ENCODE measurements at regions not wholly inside any gene's neighbourhood (a gene's known extent, or its start where the extent isn't known, plus 50 kb on each side); places are given as distances from the start of the nearest gene placed in this dataset.
A peak's percentile ranks its signal among the peaks of the same experiment; 100 is the strongest.

DNA sequence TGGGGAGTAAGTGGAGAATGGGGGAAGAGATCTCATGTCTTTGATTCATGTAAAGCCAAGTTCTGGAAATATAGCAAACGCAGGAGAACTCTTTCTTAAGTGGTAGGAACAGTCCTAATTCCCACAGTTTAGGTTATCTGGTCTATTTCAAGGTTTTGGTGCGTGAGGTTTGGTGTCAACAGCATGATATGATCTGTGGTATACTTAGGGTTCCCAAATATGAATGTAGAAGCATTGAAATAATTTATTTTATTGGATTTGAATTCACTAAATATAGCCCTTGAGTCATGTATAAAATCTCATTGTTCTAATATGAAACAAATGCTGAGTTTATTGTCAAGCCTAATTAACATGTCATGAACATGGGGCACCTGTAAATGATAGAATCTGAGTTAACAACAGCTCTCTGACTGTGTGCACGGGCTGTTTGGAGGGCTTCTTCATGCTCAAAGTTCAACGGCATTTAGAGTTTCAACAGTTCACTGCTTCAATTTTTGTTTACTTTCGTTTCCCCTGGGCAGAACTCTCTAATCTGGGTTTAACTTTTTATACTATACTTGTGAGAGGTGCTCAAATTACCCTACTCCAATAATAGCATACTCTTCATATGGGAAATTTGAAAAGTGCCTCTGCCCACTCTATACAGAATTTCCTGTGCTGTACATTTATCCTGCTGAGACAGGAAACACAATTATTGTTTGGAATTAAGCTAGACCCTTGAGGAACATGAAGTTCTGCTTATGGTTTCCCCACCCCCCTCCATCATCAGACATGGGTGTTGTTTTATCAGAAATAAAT is 236.3 kb upstream of the ZNF217 start:
- ATAC-seq: peak; percentile 54
- Mint-ChIP-seq H3K27me3 (no peaks in the 10 kb centered on the region), H3K36me3 (ENCODE audit: low read depth) (peaks cover 4% of the 10 kb centered on the region), H3K4me3 (peak overlapping the region; percentile 71), H3K9me3 (peaks cover 6% of the 10 kb centered on the region), H3K27ac (peak overlapping the region; percentile 96), H3K4me1 (ENCODE audit: low read depth) (peaks cover 53% of the 10 kb centered on the region)
- peak; percentile 39 for DNase-seq
- CTCF ChIA-PET: interaction anchor here (0.9 to 1.2 kb wide), 2 partner anchors 10 to 100 kb away, joined by 3 read pairs; no protein-coding TSS in a partner anchor
- TF ChIP-seq, protein P1, sequence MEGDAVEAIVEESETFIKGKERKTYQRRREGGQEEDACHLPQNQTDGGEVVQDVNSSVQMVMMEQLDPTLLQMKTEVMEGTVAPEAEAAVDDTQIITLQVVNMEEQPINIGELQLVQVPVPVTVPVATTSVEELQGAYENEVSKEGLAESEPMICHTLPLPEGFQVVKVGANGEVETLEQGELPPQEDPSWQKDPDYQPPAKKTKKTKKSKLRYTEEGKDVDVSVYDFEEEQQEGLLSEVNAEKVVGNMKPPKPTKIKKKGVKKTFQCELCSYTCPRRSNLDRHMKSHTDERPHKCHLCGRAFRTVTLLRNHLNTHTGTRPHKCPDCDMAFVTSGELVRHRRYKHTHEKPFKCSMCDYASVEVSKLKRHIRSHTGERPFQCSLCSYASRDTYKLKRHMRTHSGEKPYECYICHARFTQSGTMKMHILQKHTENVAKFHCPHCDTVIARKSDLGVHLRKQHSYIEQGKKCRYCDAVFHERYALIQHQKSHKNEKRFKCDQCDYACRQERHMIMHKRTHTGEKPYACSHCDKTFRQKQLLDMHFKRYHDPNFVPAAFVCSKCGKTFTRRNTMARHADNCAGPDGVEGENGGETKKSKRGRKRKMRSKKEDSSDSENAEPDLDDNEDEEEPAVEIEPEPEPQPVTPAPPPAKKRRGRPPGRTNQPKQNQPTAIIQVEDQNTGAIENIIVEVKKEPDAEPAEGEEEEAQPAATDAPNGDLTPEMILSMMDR (IDR thresholded peaks at IDR 0.05): no peak
- POLR2A ChIA-PET: no interaction called here
- intact Hi-C loops (cut with micrococcal nuclease): loop anchor here (5.0 kb wide), 1 partner anchor 78 kb away; no protein-coding TSS in a partner anchor

DNA sequence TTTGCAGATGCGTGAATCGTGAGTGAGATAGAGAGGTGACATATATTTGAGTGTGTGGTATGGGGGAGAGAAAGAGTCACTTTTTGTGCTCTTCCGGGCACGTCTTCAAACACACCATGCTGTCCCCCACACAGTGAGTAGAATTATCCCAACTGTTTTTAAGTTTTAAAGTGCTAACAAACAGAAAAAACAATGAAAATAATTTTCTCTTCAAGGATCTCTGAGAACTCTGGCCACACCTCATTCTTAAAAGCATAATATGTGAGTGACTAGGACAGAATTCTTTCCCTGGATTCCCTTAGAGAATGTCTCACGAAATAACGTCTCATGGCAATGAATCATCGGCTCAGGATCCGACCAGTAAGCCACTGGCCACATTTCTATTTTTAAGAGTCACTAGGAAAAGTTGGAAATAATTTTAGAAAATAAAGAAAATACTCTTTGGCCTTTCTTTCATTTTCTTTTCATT is 235.7 kb upstream of the ZNF217 start:
- Mint-ChIP-seq H3K27me3 (no peaks in the 10 kb centered on the region), H3K36me3 (ENCODE audit: low read depth) (peaks cover 4% of the 10 kb centered on the region), H3K9me3 (peaks cover 6% of the 10 kb centered on the region), H3K4me3 (peak overlapping the region; percentile 71), H3K27ac (peak overlapping the region; percentile 96), H3K4me1 (ENCODE audit: low read depth) (peaks cover 47% of the 10 kb centered on the region)
- DNase-seq (no peak), ATAC-seq (peak; percentile 83)
- TF ChIP-seq, protein P1 (IDR thresholded peaks at IDR 0.05): no peak
- intact Hi-C loops (cut with micrococcal nuclease): no loop called here
- CTCF ChIA-PET: interaction anchor here (1.3 kb wide), 1 partner anchor 106 kb away, joined by 3 read pairs; no protein-coding TSS in a partner anchor
- POLR2A ChIA-PET: no interaction called here

DNA sequence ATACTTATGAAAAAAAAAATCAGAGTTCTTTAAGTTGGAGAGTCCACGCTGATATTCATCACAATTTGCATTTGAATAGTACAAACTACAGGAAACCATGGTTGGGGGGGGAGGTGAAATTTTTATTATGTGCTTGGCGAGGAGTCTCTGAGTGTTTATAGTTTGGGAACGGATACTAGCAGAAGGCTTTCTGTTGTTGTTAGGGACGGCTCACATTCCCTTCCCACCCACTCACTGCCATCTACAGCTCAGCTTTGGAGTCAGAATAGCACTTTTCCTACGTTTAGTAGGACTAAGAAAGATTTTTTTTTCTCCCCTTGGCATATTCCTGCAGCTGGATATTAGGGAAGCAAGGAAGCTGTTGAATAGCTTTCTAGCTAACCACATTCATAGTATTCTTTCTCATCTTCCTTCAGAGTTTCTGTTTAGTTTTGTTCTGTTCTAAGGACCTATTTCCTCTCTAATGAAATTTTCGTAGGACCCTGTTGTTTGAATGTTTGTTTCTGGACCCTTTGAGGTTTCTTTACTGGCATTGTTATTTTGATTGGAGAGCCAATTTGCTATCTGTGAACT is 235.1 kb upstream of the ZNF217 start:
- peak overlapping the region; percentile 71 for H3K4me3 Mint-ChIP-seq
- ChIA-PET CTCF (interaction anchor here (1.0 to 2.0 kb wide), 4 partner anchors 11 to 107 kb away, joined by 3 to 5 read pairs (median 3); no protein-coding TSS in a partner anchor), POLR2A (interaction anchor here (0.5 kb wide), 1 partner anchor 38 kb away, joined by 4 read pairs; no protein-coding TSS in a partner anchor)
- H3K27me3 Mint-ChIP-seq: no peaks in the 10 kb centered on the region
- peaks cover 42% of the 10 kb centered on the region for H3K4me1 Mint-ChIP-seq (ENCODE audit: low read depth)
- peaks cover 4% of the 10 kb centered on the region for H3K36me3 Mint-ChIP-seq (ENCODE audit: low read depth)
- no peak for ATAC-seq
- peak overlapping the region; percentile 96 for H3K27ac Mint-ChIP-seq
- TF ChIP-seq, protein P1 (IDR thresholded peaks at IDR 0.05): no peak
- H3K9me3 Mint-ChIP-seq: peaks cover 6% of the 10 kb centered on the region
- no peak for DNase-seq
- intact Hi-C loops (cut with micrococcal nuclease): no loop called here

DNA sequence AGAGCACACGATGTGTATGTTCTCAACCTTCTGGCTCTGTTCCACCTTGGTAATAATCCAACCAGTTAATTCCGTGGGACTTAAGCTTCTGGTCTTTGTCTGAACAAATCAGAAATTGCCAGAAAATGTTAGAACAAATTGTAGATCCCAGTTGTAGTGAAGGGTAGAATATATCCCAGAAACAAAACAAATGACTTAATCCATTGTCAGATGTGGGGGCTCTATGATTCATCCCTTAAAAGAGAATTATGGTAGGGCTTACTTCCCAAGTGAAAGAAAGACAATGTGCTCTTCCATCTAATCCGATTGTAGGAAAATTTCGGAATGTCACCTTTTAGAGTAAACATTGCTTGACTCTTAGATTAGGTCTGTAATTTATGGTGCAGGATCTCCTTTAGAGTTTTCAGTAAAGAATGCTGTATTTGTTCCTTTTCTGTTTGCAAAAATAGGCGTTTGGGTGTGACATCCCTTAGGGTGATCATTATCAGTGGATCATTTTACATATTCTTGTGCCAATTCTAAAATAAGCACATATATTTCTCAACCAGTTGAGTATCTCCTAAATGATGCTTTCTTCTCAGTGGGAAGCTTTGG is 234.5 kb upstream of the ZNF217 start:
- H3K9me3 Mint-ChIP-seq: peaks cover 6% of the 10 kb centered on the region
- H3K4me3 Mint-ChIP-seq: peak overlapping the region; percentile 71
- no peaks in the 10 kb centered on the region for H3K27me3 Mint-ChIP-seq
- H3K4me1 Mint-ChIP-seq (ENCODE audit: low read depth): peaks cover 37% of the 10 kb centered on the region
- peaks cover 4% of the 10 kb centered on the region for H3K36me3 Mint-ChIP-seq (ENCODE audit: low read depth)
- TF ChIP-seq, protein P1 (IDR thresholded peaks at IDR 0.05): no peak
- ChIA-PET POLR2A (interaction anchor here (0.5 to 0.7 kb wide), 5 partner anchors 17 to 77 kb away, joined by 3 to 6 read pairs (median 4); no protein-coding TSS in a partner anchor), CTCF (interaction anchor here (0.7 to 2.0 kb wide), 6 partner anchors 12 to 108 kb away, joined by 3 to 5 read pairs (median 3); no protein-coding TSS in a partner anchor)
- ATAC-seq (no peak), DNase-seq (no peak)
- intact Hi-C loops (cut with micrococcal nuclease): no loop called here
- peak overlapping the region; percentile 96 for H3K27ac Mint-ChIP-seq

Data from activated CD8-positive, alpha-beta T cell treated with anti-CD3 and anti-CD28 coated beads for 36 hours (primary cell).